PC-3 (cell line): ENCODE measurements at regions not wholly inside any gene's neighbourhood (a gene's known extent, or its start where the extent isn't known, plus 50 kb on each side); places are given as distances from the start of the nearest gene placed in this dataset.

Experiments used
- EZH2phosphoT487 ChIP-seq: fragments of 300-600 bp; sonication (generic); IDR thresholded peaks from 2 replicates; pipeline ENCODE4 v1.6.1; 2018; ENCODE audit warnings: mild to moderate bottlenecking, antibody characterized with exemption, low read length, borderline replicate concordance
- TF ChIP-seq, protein P1 (sequence below): fragments of 300-600 bp; sonication (generic); conservative IDR thresholded peaks from 2 replicates; pipeline ENCODE4 v1.5.1; 2017; ENCODE audit warnings: antibody characterized with exemption, low read depth, mild to moderate bottlenecking, low read length

DNA sequence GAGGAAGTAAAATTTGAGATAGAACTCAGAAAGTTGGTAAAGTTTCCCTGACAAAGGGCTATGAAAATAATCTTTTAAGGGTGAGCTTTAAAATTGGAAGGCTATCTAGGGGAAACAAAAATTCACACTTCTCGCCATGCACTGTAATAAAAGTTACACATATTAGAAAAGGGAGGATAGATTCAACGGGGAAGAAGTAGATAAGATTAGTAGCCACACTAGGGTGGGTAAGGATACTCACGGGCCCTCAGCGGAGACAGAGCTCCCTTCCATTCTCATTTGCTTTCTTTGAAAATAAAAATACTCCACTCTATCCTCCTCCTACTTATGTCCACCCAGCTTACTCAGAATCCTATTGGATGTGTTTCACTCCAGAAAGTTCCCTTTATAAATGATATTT lies 691.3 kb upstream of the NR2F2 start:
- TF ChIP-seq, protein P1, sequence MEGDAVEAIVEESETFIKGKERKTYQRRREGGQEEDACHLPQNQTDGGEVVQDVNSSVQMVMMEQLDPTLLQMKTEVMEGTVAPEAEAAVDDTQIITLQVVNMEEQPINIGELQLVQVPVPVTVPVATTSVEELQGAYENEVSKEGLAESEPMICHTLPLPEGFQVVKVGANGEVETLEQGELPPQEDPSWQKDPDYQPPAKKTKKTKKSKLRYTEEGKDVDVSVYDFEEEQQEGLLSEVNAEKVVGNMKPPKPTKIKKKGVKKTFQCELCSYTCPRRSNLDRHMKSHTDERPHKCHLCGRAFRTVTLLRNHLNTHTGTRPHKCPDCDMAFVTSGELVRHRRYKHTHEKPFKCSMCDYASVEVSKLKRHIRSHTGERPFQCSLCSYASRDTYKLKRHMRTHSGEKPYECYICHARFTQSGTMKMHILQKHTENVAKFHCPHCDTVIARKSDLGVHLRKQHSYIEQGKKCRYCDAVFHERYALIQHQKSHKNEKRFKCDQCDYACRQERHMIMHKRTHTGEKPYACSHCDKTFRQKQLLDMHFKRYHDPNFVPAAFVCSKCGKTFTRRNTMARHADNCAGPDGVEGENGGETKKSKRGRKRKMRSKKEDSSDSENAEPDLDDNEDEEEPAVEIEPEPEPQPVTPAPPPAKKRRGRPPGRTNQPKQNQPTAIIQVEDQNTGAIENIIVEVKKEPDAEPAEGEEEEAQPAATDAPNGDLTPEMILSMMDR: no peak
- no peak for TF ChIP-seq EZH2phosphoT487
